Heart right ventricle (tissue), 16 donors: ENCODE measurements at regions not wholly inside any gene's neighbourhood (a gene's known extent, or its start where the extent isn't known, plus 50 kb on each side); places are given as distances from the start of the nearest gene placed in this dataset.
"Not testable (repeated sequence)": the region's sequence is repeated elsewhere in the genome, so short reads cannot be mapped to it uniquely, and the experiment has no call there.

Experiments used
- ATAC-seq, 8 donors: fragments of 200-7000 bp; cut with Tn5 transposase; one replicate each; pipeline ENCODE4 v1.9.1; 2020; ENCODE audit warnings: mild to moderate bottlenecking in 8 of 8, moderate library complexity in 8 of 8, moderate number of reproducible peaks in 1 of 8
- DNase-seq, 2 donors: peaks; one replicate each; pipeline ENCODE4 v3.0.0-alpha.2; 2020
- H3K27ac ChIP-seq, 10 donors: fragments of 200-600 bp; sonication (generic) in 2 of 10; one replicate each; pipeline versions ENCODE4 v1.5.0 to v1.8.0; 2020 to 2022; ENCODE audit warnings: mild to moderate bottlenecking in 3 of 10
- H3K27me3 ChIP-seq, 7 donors: fragments of 200-600 bp; one replicate each; pipeline ENCODE4 v1.8.0; 2021 to 2022; ENCODE audit warnings: mild to moderate bottlenecking in 2 of 7
- H3K36me3 ChIP-seq, 9 donors: fragments of 200-600 bp; sonication (generic) in 1 of 9; one replicate each; pipeline versions ENCODE4 v1.5.0 to v1.8.0; 2020 to 2022; ENCODE audit warnings: mild to moderate bottlenecking in 2 of 9
- H3K4me1 ChIP-seq, 9 donors: fragments of 200-600 bp; sonication (generic) in 1 of 9; one replicate each; pipeline versions ENCODE4 v1.5.0 to v1.8.0; 2020 to 2022; ENCODE audit warnings: mild to moderate bottlenecking in 4 of 9
- H3K4me3 ChIP-seq, 10 donors: fragments of 200-600 bp; sonication (generic) in 2 of 10; one replicate each; pipeline versions ENCODE4 v1.5.0 to v1.8.0; 2020 to 2022; ENCODE audit warnings: mild to moderate bottlenecking in 7 of 10, moderate library complexity in 2 of 10
- H3K9me3 ChIP-seq, 11 donors: fragments of 200-600 bp in 10 of 11; sonication (generic) in 2 of 11; one replicate each; pipeline versions ENCODE4 v1.5.0 to v1.8.0; 2013 to 2022; ENCODE audit warnings: mild to moderate bottlenecking in 2 of 11, control low read depth in 1 of 11, moderate library complexity in 1 of 11
- CTCF ChIP-seq, 9 donors: fragments of 200-600 bp; sonication (generic) in 2 of 9; IDR thresholded peaks; one replicate each; pipeline versions ENCODE4 v1.5.0 to v1.8.0; 2021 to 2022; ENCODE audit warnings: antibody characterized with exemption in 9 of 9, mild to moderate bottlenecking in 5 of 9, moderate library complexity in 1 of 9
- WGBS, 2 donors: extraction: QIAGEN DNeasy Blood & Tissue Kit; methylation state at CpG; one replicate each; pipeline ENCODE4 v1.1.7; 2013; ENCODE audit warnings: inconsistent platforms in 1 of 2; 5-methylcytosine and 5-hydroxymethylcytosine counted together
- intact Hi-C, 10 donors: fragments of 100-400 bp; cut with DNase I; formaldehyde crosslinking; loops; one replicate each; pipeline versions ENCODE4 v1.11.1 to v1.14.2; 2022
- donor health status: Arrhythmogenic right ventricular cardiomyopathy.
- donor health status: ischemic (EF 13 %, LVEDD 7.1; RV severe dilation, severe dysfunction).
- donor health status: healthy with polysubstance abuse.
- donor health status: DM: no; HTN: yes; CAD: no.
- donor health status: DM: no; HTN: no; CAD: no.
- donor health status: ischemic (EF 25% LVEDD 6.9; RV normal size, moderate dysfunction).
- donor health status: ischemic (EF 25% LVEDD 5.7; RV mildly dilated, moderate dysfunction).
- donor health status: healthy.
- donor health status: DM: yes; HTN: yes; CAD: no.
- donor health status: Ischemic cardiomyopathy.
- donor health status: ischemic (EF 35%, LVEDD 5.7; RV mildly dilated, moderate dysfunction).
- donor health status: nonischemic (EF 11% LVEDD 7.7; RV severe dilation, severe dysfunction).
- donor health status: DM: yes; HTN: yes; CAD: no.
- donor health status: PGD.
- donor health status: ischemic (EF 29% LVEDD 5.4; RV normal size, mild dysfunction).
- donor health status: nonischemic (EF 23%, LVEDD 6.1; RV moderate dilation, normal function).

GRCh38 chr18:3346487-3346886 is 84.6 kb downstream of the MYL12B start:
- no peak overlapping the region for H3K4me3 ChIP-seq
- no peak for ATAC-seq
- intact Hi-C loops, result no loop called here
- no peak for DNase-seq
- H3K27me3 ChIP-seq, result no peaks in the 10 kb centered on the region
- peaks cover 0 to 6% (median 0%) of the 10 kb centered on the region in 11 donors for H3K9me3 ChIP-seq
- H3K36me3 ChIP-seq, result no peaks in the 10 kb centered on the region
- TF ChIP-seq CTCF (IDR thresholded peaks at IDR 0.05), result no peak
- H3K4me1 ChIP-seq, result no peaks in the 10 kb centered on the region
- H3K27ac ChIP-seq, result no peak overlapping the region
- 48 to 68% methylated on average over 7 of the region's 7 CpGs for WGBS, 2 donors

GRCh38 chr18:3347286-3347803 is 85.4 kb downstream of the MYL12B start:
- H3K27ac ChIP-seq, result no peak overlapping the region
- ATAC-seq (no peak), DNase-seq (no peak)
- no peak for TF ChIP-seq CTCF (IDR thresholded peaks at IDR 0.05)
- H3K4me3 ChIP-seq, result no peak overlapping the region
- H3K9me3 ChIP-seq, result no peaks in the 10 kb centered on the region
- intact Hi-C loops, result no loop called here
- no peaks in the 10 kb centered on the region for H3K27me3 ChIP-seq
- H3K36me3 ChIP-seq, result no peaks in the 10 kb centered on the region
- H3K4me1 ChIP-seq, result no peaks in the 10 kb centered on the region
- WGBS, 2 donors, result 96 to 99% methylated on average over 2 of the region's 2 CpGs

- intact Hi-C loops, result no loop called here
Measured at GRCh38 chr18:3348176-3348575, 86.2 kb downstream of the MYL12B start.

GRCh38 chr18:3349046-3349841 is 87.3 kb downstream of the MYL12B start:
- DNase-seq, H3K27me3 ChIP-seq, H3K4me1 ChIP-seq, intact Hi-C loops, ATAC-seq, H3K9me3 ChIP-seq, H3K27ac ChIP-seq, H3K4me3 ChIP-seq, H3K36me3 ChIP-seq: not testable (repeated sequence)
- WGBS, 2 donors, result 96% methylated on average over 25 of the region's 25 CpGs

More at GRCh38 chr18:3348176-3348575, 86.2 kb downstream of the MYL12B start:
- Histone ChIP-seq H3K4me3 (no peak overlapping the region), H3K4me1 (no peaks in the 10 kb centered on the region), H3K27ac (no peak overlapping the region), H3K36me3 (no peaks in the 10 kb centered on the region), H3K27me3 (no peaks in the 10 kb centered on the region), H3K9me3 (no peaks in the 10 kb centered on the region)
- 96% methylated on average over 1 of the region's 1 CpG for WGBS, 2 donors
- DNase-seq (no peak), ATAC-seq (no peak)
- no peak for TF ChIP-seq CTCF (IDR thresholded peaks at IDR 0.05)

- WGBS, 2 donors, result 81 to 90% methylated on average over 14 of the region's 14 CpGs
- Histone ChIP-seq H3K9me3 (no peaks in the 10 kb centered on the region), H3K27me3 (no peaks in the 10 kb centered on the region), H3K27ac (no peak overlapping the region), H3K4me1 (no peaks in the 10 kb centered on the region), H3K36me3 (no peaks in the 10 kb centered on the region), H3K4me3 (no peak overlapping the region)
- DNase-seq (no peak), ATAC-seq (no peak)
- intact Hi-C loops, result no loop called here
- no peak for TF ChIP-seq CTCF (IDR thresholded peaks at IDR 0.05)
Measured at GRCh38 chr18:3350021-3350420, 88.1 kb downstream of the MYL12B start.
